ENCODE measurements at regions not wholly inside any gene's neighbourhood (a gene's known extent, or its start where the extent isn't known, plus 50 kb on each side); places are given as distances from the start of the nearest gene placed in this dataset.

GRCh38 chr12:3336606-3337311 lies 154.2 kb upstream of the PRMT8 start:
- DNase-seq (ENCODE audit: low spot score) = no peak

- no peak for DNase-seq (ENCODE audit: low spot score)
These were observed 153.1 kb upstream of the PRMT8 start for GRCh38 chr12:3337944-3338343.

- DNase-seq (ENCODE audit: low spot score) = no peak
These were observed 151.8 kb upstream of the PRMT8 start for GRCh38 chr12:3339221-3339620.

GRCh38 chr12:3341594-3341993 lies 149.4 kb upstream of the PRMT8 start:
- no peak for DNase-seq (ENCODE audit: low spot score)

- DNase-seq (ENCODE audit: low spot score) = no peak
These were observed 149.0 kb upstream of the PRMT8 start for GRCh38 chr12:3342051-3342450.

- no peak for DNase-seq (ENCODE audit: low spot score)
These were observed 142.9 kb upstream of the PRMT8 start for GRCh38 chr12:3348055-3348454.

GRCh38 chr12:3350432-3350831 lies 140.6 kb upstream of the PRMT8 start:
- DNase-seq (ENCODE audit: low spot score) = no peak

GRCh38 chr12:3351731-3352130 lies 139.3 kb upstream of the PRMT8 start:
- no peak for DNase-seq (ENCODE audit: low spot score)

GRCh38 chr12:3352230-3352629 lies 138.8 kb upstream of the PRMT8 start:
- DNase-seq (ENCODE audit: low spot score) = no peak

- DNase-seq (ENCODE audit: low spot score) = no peak
These were observed 137.4 kb upstream of the PRMT8 start for GRCh38 chr12:3353621-3354020.

GRCh38 chr12:3354586-3354985 lies 136.4 kb upstream of the PRMT8 start:
- DNase-seq (ENCODE audit: low spot score) = no peak

GRCh38 chr12:3355378-3355900 lies 135.6 kb upstream of the PRMT8 start:
- no peak for DNase-seq (ENCODE audit: low spot score)

GRCh38 chr12:3357950-3358525 lies 133.0 kb upstream of the PRMT8 start:
- no peak for DNase-seq (ENCODE audit: low spot score)

- no peak for DNase-seq (ENCODE audit: low spot score)
These were observed 131.5 kb upstream of the PRMT8 start for GRCh38 chr12:3359478-3359877.

GRCh38 chr12:3361146-3361545 lies 129.9 kb upstream of the PRMT8 start:
- DNase-seq (ENCODE audit: low spot score) = no peak

GRCh38 chr12:3362737-3363136 lies 128.3 kb upstream of the PRMT8 start:
- no peak for DNase-seq (ENCODE audit: low spot score)

- DNase-seq (ENCODE audit: low spot score) = no peak
These were observed 127.4 kb upstream of the PRMT8 start for GRCh38 chr12:3363608-3364007.

GRCh38 chr12:3364226-3364625 lies 126.8 kb upstream of the PRMT8 start:
- no peak for DNase-seq (ENCODE audit: low spot score)

- no peak for DNase-seq (ENCODE audit: low spot score)
These were observed 126.1 kb upstream of the PRMT8 start for GRCh38 chr12:3364661-3365462.

GRCh38 chr12:3365463-3366411 lies 125.3 kb upstream of the PRMT8 start:
- no peak for DNase-seq (ENCODE audit: low spot score)

GRCh38 chr12:3366451-3367110 lies 124.4 kb upstream of the PRMT8 start:
- DNase-seq (ENCODE audit: low spot score) = no peak
